ENCODE measurements at regions not wholly inside any gene's neighbourhood (a gene's known extent, or its start where the extent isn't known, plus 50 kb on each side); places are given as distances from the start of the nearest gene placed in this dataset.

- H3K79me2 ChIP-seq (ENCODE audit: control insufficient read depth, insufficient read depth, low read length): no peaks in the 10 kb centered on the region
- no peak for FAIRE-seq
- dilution Hi-C loops (cut with MboI; ENCODE audit: extremely low pct_ligation_motif_present, low sequenced_read_pairs): loop anchor here (25.0 kb wide), 1 partner anchor 188 kb away; no protein-coding TSS in a partner anchor
- ChIA-PET CTCF (interaction anchor here (1.7 to 2.2 kb wide), 2 partner anchors 17 to 36 kb away, joined by 4 to 9 read pairs; no protein-coding TSS in a partner anchor), POLR2A (no interaction called here)
- H3K27me3 ChIP-seq (ENCODE audit: control insufficient read depth in 2 of 2, insufficient read depth in 2 of 2, low read length in 2 of 2): no peaks in the 10 kb centered on the region
- intact Hi-C loops (cut with micrococcal nuclease): no loop called here
- H3K4me2 ChIP-seq (ENCODE audit: insufficient read depth, low read length): no peak overlapping the region
- H3K9ac ChIP-seq (replicated peaks; ENCODE audit: extremely low read depth, insufficient read depth, low read length): no peak overlapping the region
- H3K9me3 ChIP-seq (replicated peaks; ENCODE audit: control insufficient read depth, insufficient read depth, low read length): no peaks in the 10 kb centered on the region
- no peak overlapping the region for H2AFZ ChIP-seq (ENCODE audit: low read depth, low read length)
- TF ChIP-seq MYC (IDR thresholded peaks at IDR 0.05; ENCODE audit: low read depth, low read length) (no peak), EZH2 (IDR thresholded peaks at IDR 0.05; ENCODE audit: borderline replicate concordance, low read depth, low read length, severe bottlenecking) (no peak), CTCF (IDR thresholded peaks at IDR 0.05; ENCODE audit: extremely low read depth in 1 of 2, insufficient read depth in 1 of 2, low read depth in 1 of 2, low read length in 2 of 2) (no peak), POLR2A (IDR thresholded peaks at IDR 0.05; ENCODE audit: low read depth, low read length) (no peak), GATA2 (IDR thresholded peaks at IDR 0.05; ENCODE audit: insufficient read depth, insufficient read length, low read depth, low read length) (no peak), POLR2AphosphoS5 (IDR thresholded peaks at IDR 0.05; ENCODE audit: insufficient read depth, low read depth, low read length) (no peak), FOS (IDR thresholded peaks at IDR 0.05; ENCODE audit: borderline replicate concordance, insufficient read depth, low read length) (no peak), JUN (IDR thresholded peaks at IDR 0.05; ENCODE audit: borderline replicate concordance, insufficient read depth, insufficient read length, low read depth) (no peak), MAX (IDR thresholded peaks at IDR 0.05; ENCODE audit: insufficient read depth, insufficient read length) (no peak)
- peaks cover 3% of the 10 kb centered on the region for H3K4me1 ChIP-seq (ENCODE audit: control insufficient read depth, extremely low read depth, insufficient read depth, low read length)
- no peak for DNase-seq (ENCODE audit: low read depth, low spot score)
- H3K4me3 ChIP-seq (replicated peaks in 1 of 3; ENCODE audit: insufficient read depth in 1 of 3, low read depth in 1 of 3, low read length in 3 of 3): no peak overlapping the region
- no TSS peak for BruUV-seq (replicated peaks)
- H3K9me1 ChIP-seq (replicated peaks; ENCODE audit: control insufficient read depth, extremely low read depth, insufficient read depth, low read length): no peaks in the 10 kb centered on the region
- H3K36me3 ChIP-seq (ENCODE audit: control insufficient read depth in 2 of 2, extremely low read depth in 1 of 2, insufficient read depth in 2 of 2, low read length in 2 of 2): no peaks in the 10 kb centered on the region
- H3K27ac ChIP-seq (ENCODE audit: insufficient read depth, low read depth, low read length): no peak overlapping the region
- H4K20me1 ChIP-seq (replicated peaks; ENCODE audit: control insufficient read depth, extremely low read depth, insufficient read depth, low read length): no peaks in the 10 kb centered on the region
These were observed 158.1 kb downstream of the KATNAL1 start for GRCh38 chr13:30149248-30149647.
